Prostate gland (tissue), 1 donor: ENCODE measurements at regions not wholly inside any gene's neighbourhood (a gene's known extent, or its start where the extent isn't known, plus 50 kb on each side); places are given as distances from the start of the nearest gene placed in this dataset.

ENCODE experiments used
- POLR2A ChIP-seq: fragments of 450-650 bp; IDR thresholded peaks from one replicate; pipeline ENCODE4 v1.6.1; 2016; ENCODE audit warnings: antibody characterized with exemption, mild to moderate bottlenecking
- POLR2AphosphoS5 ChIP-seq: sonication (generic); formaldehyde crosslinking; IDR thresholded peaks from one replicate; pipeline ENCODE4 v1.6.1; 2017; ENCODE audit warnings: antibody characterized with exemption

GRCh38 chr3:115347737-115348136 lies 200.6 kb upstream of the ZBTB20 start:
- TF ChIP-seq POLR2A (no peak), POLR2AphosphoS5 (no peak)
